ENCODE measurements at regions not wholly inside any gene's neighbourhood (a gene's known extent, or its start where the extent isn't known, plus 50 kb on each side); places are given as distances from the start of the nearest gene placed in this dataset.

DNA sequence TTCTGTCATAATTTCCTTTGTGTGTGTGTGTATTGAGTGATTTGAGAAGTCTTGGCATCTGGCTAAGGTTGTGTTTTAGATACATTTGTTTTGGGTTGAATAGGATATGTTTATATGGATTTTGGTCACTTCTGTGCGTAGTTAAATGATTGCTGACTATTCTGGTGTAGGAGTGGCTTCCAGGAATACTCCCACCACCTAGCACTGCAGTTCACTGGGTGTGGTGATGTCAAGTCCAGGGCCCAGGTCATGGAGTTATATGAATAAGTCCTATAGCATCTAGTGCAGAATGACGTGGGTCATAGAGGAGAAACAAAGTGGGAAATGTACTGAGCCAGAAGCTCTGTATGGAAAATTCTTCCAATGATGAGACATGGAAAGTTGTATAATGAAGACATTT lies 465.4 kb upstream of the CCL2 start:
- DNase-seq = no peak

DNA sequence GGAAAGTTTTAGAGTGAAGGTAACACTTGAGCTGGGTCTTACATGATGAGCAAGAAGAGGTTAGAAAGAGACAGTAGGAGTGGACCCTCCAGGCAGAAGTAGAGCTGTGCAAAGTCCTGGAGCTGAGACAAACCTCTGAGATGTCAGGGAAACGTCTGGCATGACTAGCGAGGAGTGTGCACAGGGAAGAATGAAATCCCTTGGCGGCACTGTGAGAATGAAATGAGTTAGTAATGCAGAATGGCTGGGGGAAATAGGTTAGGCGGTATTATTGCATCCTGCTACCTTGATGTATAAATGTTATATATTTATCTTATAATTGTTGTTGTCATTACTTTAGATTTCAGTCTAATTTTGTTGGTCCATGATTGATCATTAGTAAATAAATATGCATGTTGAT lies 457.9 kb upstream of the CCL2 start:
- DNase-seq = no peak

DNA sequence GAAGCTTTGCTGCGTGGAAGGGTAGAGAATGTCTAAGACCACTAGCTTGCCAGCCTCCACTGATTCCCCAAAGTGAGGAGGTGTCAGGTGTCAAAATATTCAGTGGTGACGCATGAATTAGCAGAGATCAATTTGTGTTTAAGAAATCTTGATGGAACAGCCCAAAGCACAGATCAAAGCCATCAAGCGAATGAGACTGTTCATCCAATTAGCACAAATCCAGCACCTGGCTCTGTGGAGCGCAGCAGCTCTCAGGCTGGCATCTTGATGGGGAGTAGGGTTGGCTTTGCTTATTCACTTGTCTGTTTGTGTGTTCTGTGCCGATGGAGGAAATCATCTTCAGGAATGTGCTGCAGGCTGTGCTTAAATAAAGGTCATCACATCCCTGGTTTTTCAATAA lies 456.8 kb upstream of the CCL2 start:
- DNase-seq = no peak

DNA sequence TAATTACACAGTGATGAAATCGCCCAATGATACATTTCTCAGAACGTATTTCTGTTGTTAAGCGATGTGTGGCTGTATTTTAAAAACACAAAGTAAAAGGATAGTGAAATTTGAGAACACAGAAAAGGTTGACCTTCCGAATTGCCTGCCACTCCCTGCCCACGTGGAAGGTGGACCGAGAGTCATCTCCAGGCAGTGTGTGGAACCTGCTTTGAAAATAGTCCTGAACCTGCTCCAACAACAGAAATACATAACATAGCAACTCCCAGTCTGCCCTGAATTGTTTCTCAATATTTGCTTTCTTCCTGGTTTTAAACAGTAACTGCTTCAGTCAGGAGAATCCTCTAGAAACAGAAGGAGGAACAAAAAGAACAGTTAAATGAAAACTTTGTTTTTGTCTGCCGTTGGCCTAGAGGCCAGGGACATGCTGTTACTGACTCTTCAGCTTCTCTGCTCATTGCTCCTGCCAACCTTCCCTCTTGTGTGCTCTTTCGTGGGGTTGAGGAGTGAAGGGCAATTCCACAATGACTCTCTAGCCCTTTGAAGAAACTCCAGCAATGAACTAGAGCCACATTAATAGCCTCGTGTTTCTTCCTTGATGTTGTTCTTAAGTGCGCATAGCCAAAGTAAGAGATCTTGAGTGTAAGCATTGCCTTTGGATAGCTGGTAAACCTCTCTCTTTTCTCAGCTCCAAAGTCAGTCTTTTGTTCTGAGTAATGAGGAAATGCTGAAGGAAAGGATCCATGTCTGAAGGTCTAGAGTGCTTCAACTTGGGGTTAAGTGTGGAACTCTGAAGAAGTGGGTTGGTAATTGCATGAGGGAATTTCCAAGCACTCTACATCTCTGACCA lies 452.5 kb upstream of the CCL2 start:
- DNase-seq = no peak

DNA sequence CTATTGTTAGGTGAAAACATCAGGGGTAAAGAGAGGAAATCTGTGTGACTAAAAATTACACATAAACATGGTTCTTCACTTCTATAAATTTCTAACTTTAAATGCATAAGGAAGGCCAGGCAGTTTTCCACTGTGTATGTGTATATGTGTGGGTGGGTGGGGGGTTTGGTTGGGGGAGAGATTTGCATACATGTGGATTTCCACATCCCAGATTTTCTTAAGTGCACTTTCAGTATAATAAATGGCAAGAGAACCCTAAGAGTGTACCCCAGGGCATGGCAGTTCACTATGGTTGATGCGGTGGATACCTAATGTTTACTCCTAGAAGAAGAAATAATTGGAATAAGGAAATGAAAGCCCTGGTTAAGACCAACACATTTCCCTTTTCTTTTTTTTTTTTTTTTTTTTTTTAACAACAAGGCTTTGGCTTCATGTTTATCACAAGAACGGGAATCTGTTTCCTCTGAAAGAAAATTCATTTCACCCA lies 451.8 kb upstream of the CCL2 start:
- no peak for DNase-seq

DNA sequence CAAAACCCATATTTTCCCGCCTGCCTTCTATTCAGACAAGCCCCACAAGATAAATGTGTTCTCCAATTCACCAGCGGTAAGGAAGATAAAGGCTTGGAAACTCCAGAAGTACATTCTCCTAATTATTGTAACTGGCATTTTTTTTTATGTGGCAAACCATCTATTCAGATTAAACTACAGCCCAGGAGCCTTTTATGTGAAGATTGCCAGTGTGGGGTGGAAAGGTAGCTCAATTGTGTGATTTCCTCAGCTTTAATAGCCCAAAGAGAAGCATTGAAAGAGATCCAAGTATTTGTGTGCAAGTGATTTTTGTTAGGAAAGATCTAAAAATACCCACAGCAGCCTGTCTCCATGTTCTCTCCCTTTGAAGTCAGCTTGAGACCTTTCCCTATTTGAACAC lies 451.4 kb upstream of the CCL2 start:
- DNase-seq = no peak

DNA sequence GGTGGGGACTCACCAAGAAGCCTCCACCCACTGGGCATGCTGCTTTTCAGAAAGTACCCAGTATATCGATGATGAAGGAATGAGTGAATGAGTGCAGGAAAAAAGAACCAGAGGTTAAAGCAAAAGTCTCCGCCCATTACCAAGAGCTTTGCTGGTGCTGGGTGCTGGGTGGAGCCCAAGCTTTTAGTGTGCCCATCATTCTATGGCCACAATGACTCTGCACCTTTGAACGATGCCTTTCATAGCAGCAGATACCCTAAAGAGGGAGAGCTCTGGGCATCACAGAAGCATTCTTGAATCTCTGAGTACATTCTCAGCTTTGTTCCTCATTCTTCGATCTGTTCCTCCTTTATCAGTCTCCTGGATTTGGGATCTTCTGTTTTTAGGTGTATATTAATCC lies 450.7 kb upstream of the CCL2 start:
- DNase-seq = no peak

DNA sequence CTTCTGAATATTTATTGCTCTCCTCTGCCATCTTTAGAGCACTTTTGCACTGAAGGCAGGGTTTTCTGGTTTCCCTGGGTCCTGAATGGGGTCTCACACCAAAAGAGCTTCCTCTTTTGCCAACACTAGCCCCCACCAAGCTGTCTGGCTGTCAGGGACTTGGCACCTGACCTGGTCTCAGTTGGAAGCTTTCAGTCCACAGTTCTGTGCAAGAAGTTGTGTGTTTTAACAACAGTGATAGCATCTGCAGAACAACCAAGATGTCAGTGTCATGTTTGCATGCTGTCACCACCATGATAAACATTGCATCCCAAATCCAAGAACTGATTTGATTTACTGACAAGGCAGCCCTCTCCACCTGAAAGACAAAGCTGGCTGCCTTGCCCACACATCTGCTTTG lies 448.5 kb upstream of the CCL2 start:
- DNase-seq = no peak

DNA sequence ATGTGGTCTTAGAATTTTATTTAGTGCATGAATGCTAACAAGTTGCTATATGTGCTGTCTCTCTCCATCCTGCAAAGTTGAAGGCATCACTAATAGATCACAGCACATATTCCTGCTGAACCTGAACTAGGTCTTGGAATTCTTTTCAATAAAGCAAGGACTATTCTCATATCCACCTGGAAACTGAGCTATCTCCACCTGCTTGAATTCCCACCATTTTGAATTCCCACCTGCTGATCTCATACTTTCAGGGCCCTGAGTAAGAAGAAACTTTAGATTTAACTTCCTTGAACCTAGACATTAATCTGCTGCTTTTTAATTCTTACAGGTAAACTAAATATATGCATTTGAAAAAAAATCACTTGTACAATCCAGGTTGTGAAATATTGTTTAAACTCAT lies 445.3 kb upstream of the CCL2 start:
- no peak for DNase-seq

DNA sequence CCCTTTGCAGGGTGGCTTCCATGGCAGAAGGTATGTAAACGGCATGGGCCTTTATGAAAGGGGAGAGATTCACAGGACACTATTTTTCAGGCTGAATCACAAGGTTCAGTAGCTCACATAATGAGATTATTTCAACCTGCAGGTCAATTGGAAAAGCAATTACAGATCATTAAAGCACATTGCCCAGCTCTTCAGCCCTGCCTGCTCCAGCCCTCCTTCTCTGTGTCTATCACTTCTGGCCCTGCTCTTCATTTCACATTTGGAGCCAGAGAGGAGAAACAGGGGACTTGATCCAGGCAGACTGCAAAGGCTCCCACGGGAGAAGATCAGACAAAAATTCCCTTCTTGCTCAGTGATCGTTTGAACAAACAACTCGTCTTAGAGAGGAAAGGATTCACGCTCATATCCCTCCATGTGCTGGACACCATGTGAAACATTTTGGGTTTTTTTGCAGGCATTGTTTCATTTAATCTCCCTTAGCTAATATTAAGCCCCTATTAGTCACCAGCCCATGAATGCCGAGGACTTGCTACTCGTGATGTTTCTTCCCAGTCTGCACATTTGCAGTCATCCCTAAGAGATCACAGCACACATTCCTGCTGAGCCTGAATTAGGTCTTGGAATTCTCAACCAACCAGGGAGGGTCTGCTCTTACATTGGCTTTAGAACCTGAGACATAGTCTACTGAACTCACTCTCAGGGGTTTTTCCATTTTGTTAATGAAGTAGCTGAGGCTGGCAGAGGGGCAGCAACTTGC lies 443.9 kb upstream of the CCL2 start:
- DNase-seq = no peak

DNA sequence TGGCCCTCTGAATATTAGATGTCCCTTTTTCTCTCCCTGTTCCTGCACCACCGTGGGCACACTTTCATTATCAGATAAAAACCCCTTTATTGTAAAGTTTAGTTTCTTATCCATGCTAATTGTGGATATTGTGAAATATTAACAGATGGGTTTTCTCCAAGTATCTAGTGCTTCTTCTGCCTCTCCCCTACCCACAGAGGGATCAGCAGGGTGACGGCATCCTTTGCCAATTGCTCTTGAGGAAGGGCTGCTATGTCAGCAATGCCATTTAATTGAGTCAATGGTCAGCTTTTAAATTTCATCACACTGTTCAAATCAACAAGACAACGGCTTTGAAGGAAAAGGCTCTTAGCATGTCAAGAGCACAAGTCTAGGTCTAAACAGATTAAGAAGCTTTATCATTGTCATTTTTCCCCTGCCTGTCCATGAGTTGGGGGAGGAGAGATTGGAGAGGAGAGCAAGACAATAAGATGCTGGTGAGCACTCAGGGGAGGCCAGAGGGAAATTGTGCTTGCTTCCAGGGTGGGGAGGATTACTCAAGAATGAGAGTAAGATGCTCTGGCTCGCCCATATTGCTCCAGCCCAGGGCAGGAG lies 443.0 kb upstream of the CCL2 start:
- no peak for DNase-seq

DNA sequence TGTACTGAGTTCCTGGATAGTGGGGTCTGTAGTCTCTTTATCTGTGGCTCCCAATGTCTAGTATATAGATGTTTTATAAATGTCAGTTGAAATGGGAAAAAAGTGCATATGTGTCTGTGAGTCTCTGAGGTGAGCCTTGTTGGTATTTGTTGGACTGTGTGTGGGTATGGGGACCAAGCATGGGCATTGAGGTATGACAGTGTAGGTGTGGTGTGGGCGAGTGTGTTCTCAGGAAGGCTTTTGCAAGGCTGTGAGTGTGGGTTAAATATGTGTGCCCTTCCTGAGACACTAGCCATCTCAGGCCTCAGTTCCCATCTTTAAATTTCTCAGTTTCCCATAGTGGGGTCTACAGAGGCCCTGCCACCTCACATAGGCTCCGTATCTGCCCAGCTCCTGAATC lies 440.2 kb upstream of the CCL2 start:
- no peak for DNase-seq

DNA sequence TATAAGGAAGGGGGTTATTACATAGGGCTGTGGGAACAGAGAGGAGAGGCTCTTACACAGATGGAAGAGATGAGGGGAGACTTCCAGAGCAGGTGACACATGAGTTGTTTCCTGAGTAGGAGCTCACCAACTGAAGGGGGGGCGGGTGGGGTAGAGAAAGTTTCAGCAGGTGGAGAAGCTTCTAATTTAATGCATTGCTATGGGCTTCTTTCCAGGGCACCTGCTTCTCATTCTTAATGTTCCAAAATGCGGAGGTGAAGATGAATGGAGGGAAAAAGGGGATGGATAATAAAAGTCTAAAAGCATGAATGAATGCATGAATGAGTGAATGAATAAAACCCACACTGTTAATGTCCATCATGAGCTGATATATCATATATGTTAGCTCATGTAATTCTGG lies 439.0 kb upstream of the CCL2 start:
- no peak for DNase-seq

DNA sequence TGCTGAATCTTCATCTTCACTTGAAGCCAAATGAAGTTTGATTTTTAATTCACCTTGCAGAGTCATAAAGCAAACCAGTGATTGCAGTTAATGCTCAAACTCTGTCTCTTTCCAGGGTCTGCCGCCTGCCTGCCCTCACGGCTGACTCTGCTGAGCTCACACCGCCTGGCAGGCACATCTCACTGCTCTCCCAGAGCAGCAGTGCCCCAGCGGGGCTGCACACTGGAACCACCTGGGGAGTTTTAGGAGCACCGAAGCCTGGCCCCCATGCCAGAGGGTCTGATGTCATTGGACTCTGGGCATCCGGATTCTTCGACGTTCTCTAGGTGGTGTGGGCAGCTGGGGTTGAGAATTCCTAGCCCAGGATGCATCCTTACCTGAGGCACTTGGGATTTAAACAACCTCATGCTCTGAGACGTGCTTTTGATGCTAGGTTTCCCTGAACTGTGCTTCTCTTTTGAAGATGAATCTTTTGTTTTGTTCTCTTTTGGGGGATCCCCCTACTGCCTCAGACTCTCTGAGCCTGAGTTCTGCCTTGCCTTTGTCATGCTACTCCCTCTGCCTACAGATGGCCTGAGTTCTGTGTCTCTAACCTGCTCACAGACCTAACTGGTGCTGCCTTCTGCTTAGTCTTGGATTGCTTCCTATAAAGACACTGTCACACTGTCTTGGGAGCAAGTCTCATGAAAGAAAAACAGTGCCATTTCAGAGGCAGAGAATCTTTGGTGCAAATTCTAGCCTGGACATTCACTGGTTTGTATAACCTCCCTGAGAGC lies 438.1 kb upstream of the CCL2 start:
- no peak for DNase-seq

DNA sequence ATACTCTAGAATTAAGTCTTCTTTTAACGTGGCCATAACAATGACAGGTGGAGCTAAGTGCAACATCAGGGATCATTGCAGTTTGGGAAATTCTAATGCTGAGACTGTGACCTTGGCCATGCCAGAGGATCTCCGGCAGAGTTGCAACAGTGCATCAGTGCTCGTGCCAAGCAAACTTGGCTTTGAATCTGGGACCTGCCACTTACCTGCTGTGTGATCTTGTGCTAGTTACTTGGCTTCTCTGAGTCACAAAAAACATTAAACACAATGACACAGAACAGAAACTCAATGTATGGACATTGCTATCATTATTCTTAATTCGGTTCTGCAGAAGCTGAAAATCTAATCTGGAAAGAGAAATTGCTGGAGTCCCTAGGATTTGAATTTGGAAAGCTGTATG lies 435.5 kb upstream of the CCL2 start:
- DNase-seq = no peak

DNA sequence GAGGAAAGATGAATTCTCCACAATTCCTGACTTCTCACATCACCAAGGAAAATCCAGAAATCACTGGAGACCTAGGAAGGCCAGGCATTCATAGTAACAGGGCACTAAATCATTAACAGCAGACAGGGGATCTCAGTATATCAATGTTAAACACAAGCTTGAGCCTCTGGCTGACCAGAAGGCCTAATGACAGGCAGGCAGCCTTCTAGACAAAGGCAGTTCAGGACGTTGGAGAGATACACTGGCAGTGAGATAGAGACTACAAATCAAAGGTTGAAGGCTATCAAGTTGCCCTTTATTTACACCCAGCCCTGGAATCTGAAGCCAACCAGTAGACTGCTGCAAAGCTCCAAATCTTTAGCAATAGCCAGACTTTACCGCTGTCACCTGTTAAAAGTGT lies 422.8 kb upstream of the CCL2 start:
- no peak for DNase-seq

DNA sequence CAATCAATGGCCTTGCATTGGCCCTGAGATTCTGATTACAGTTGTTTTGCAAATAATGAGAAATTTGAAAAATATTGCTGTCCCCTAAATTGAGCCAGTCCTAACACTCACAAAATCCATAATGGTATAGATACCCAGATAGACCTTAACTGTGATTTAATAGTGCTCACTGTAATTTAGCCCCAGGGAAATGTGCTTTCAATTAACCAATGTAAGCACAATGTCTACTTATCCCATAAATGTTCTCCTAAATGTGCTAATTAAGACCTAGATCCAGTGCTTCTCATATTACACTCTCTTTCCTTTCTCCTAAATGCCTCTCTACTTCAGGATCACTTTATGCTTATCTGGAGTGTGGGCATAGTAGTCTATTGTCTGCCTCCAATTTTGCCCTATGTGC lies 417.8 kb upstream of the CCL2 start:
- DNase-seq = no peak

DNA sequence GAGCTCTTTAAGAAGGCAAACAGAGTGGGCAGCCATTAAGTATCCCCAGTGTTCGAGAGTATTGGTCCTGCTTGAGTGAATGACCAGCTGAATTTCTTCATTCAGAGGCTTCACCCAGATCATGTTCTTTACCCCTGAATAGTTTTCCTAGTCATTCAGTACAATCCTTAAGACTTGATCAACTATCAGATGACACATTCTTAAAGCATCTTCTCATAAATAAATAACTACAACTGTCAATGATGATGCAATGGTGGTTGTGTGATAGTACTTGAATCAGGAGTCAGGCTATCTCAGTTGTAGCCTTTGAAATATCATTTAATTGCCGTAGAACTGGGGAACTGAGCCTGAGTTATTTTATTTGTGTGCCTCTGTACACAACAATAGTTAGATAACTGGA lies 416.8 kb upstream of the CCL2 start:
- DNase-seq = peak; percentile 5

DNA sequence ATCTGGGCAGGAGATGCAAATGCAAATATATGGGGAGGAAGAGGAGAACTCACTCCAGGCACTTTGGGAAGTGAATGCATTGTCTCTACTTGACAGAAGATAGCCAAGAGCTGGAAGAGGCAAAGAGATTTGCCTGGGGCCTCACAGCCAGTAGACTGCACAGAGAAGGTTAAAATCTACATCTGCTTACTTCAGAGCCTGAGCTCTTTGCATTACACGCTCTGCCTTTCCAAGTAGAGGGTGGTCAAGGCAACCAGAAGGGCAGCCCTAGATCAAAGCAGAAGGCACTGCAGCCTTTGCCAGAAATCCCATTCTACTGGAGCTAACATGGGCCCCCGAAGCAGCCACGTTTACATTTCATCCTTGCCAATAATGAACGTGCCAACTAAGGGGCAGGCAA lies 407.2 kb upstream of the CCL2 start:
- no peak for DNase-seq

DNA sequence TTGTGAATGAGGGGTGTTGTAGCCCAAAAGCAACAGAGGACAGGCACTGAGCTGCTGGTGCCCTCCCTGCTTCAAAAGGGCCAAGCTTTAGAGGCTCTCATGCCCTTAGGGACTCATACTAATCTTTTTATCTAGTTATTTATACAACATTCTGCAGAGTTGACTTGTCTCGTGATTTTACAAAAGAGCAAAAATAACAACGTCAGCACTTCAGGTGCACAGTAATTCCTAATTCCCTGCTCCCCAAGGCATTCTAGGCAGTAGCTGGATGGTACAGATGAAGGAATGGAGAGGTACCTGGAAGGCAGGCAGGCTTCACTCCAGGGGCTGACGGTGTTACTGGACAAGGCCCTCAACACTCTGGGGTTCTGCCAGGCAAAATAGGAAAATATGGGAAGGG lies 406.7 kb upstream of the CCL2 start:
- no peak for DNase-seq

DNA sequence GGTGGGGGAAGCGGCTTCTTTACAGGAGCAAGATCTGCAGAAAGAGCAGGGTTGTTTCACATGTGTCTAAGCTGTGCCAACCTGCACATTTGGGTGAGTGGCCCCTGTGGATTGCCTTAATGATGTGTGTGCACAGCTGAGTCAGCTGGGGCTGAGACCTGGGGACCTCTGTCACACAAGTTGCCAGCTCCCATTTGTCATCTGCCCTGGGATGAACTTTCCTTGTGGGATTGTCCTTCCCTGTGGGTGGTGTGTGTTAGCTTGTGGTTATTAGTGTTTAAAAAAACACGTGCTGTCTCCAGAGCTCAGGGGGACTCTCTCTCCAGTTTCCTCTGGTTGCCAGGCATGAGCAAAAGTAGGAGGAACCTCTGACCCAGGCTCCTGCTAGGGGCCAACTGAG lies 400.5 kb upstream of the CCL2 start:
- DNase-seq = no peak

DNA sequence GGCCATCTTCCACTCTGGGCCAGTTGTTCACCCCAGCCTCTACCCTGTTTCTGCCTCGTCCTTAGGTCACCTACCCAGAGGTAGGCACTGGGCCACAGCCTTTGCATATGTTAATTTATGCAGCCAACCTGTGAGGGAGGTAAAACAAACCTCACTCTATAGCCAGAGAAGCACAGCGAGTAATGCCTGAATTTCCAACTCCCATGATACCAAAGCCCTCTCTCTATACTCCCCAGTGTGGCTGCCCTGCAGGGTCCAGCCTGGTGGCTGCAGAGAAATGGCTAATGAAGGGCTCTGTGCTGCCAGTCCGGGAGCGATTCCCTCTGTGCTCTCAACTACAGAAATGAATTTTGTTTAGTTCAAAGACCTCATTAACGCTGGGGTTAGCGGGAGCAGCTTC lies 397.0 kb upstream of the CCL2 start:
- no peak for DNase-seq

DNA sequence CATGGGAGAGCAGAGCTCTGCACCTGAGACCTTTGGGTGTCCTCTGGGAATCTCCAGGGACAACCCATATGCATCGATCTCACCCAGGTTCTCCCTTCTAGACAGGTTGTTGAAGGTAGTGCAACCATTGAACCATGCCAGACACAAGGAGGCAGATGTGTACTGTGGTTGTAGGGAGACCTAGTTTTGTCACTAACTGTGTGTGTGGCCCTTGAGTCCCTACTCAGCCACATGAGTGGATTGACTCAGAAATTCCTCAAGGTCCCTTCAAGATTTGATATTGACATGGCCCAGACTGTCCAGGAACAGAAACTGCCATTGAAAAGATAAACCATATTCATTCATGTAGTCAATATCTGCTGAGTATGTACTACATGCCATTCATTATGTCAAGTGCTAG lies 396.4 kb upstream of the CCL2 start:
- no peak for DNase-seq

All from EL (cell line).